ENCODE measurements at regions not wholly inside any gene's neighbourhood (a gene's known extent, or its start where the extent isn't known, plus 50 kb on each side); places are given as distances from the start of the nearest gene placed in this dataset.
"Not testable (repeated sequence)": the region's sequence is repeated elsewhere in the genome, so short reads cannot be mapped to it uniquely, and the experiment has no call there.

DNA sequence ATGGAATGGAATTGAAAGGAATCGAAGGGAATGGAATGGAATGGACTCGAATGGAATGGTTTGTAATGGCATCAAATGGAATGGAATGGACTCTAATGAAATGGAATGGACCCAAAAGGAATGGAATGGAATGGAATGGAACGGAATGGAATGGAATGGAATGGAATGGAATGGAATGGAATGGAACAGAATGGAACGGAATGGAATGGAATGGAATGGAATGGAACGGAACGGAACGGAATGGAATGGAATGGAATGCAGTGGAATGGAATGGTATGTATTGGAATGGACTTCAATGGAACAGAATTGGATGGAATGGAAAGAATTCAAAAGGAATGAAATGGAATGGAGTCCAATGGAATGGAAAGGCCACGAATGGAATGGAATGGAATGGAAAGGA is 240.0 kb downstream of the CCT8L2 start:
- TF ChIP-seq POLR2A (IDR thresholded peaks at IDR 0.05) = not testable (repeated sequence)
- TF ChIP-seq, protein P1, sequence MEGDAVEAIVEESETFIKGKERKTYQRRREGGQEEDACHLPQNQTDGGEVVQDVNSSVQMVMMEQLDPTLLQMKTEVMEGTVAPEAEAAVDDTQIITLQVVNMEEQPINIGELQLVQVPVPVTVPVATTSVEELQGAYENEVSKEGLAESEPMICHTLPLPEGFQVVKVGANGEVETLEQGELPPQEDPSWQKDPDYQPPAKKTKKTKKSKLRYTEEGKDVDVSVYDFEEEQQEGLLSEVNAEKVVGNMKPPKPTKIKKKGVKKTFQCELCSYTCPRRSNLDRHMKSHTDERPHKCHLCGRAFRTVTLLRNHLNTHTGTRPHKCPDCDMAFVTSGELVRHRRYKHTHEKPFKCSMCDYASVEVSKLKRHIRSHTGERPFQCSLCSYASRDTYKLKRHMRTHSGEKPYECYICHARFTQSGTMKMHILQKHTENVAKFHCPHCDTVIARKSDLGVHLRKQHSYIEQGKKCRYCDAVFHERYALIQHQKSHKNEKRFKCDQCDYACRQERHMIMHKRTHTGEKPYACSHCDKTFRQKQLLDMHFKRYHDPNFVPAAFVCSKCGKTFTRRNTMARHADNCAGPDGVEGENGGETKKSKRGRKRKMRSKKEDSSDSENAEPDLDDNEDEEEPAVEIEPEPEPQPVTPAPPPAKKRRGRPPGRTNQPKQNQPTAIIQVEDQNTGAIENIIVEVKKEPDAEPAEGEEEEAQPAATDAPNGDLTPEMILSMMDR (IDR thresholded peaks at IDR 0.05) = not testable (repeated sequence)
